ENCODE measurements at regions not wholly inside any gene's neighbourhood (a gene's known extent, or its start where the extent isn't known, plus 50 kb on each side); places are given as distances from the start of the nearest gene placed in this dataset.

DNA sequence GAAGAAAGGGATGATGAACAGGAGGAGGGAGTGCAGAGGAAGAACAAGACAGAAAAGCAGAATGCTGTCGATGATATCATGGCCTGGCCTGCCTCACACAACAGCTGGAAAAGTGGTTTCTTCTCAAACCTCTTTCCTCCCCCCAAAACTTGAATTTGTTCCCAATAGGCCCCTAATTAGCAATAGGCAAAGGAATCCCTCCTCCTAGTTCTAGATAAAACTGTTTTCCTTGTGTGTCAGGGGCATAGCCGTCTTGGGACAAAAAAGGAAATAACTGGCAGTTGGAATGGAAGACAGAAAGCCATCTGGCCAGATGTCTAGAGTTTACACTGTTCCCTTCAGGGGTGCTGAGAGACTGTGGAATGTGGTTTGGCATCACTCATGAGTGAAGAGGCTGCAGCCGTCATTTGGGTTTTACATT, 177.8 kb upstream of the C1QTNF7 start:
- TF ChIP-seq POLR2A (IDR thresholded peaks at IDR 0.05), result no peak
- TF ChIP-seq POLR2AphosphoS5 (IDR thresholded peaks at IDR 0.05), result no peak
- TF ChIP-seq, protein P1, sequence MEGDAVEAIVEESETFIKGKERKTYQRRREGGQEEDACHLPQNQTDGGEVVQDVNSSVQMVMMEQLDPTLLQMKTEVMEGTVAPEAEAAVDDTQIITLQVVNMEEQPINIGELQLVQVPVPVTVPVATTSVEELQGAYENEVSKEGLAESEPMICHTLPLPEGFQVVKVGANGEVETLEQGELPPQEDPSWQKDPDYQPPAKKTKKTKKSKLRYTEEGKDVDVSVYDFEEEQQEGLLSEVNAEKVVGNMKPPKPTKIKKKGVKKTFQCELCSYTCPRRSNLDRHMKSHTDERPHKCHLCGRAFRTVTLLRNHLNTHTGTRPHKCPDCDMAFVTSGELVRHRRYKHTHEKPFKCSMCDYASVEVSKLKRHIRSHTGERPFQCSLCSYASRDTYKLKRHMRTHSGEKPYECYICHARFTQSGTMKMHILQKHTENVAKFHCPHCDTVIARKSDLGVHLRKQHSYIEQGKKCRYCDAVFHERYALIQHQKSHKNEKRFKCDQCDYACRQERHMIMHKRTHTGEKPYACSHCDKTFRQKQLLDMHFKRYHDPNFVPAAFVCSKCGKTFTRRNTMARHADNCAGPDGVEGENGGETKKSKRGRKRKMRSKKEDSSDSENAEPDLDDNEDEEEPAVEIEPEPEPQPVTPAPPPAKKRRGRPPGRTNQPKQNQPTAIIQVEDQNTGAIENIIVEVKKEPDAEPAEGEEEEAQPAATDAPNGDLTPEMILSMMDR (IDR thresholded peaks at IDR 0.05), result no peak
